Coronary artery (tissue), 2 donors: ENCODE measurements at regions not wholly inside any gene's neighbourhood (a gene's known extent, or its start where the extent isn't known, plus 50 kb on each side); places are given as distances from the start of the nearest gene placed in this dataset.
A peak's percentile ranks its signal among the peaks of the same experiment; 100 is the strongest.

Source experiments
- DNase-seq: peaks from one replicate; pipeline ENCODE4 v3.0.0-alpha.2; 2017; ENCODE audit warnings: low spot score
- H3K27ac ChIP-seq, 2 donors: fragments of 200-600 bp; sonication (generic); one replicate each; pipeline ENCODE4 v1.5.1; 2016 to 2019
- H3K4me3 ChIP-seq: fragments of 200-600 bp; sonication (generic); 2 replicates; pipeline ENCODE4 v1.5.1; 2016; ENCODE audit warnings: mild to moderate bottlenecking, moderate library complexity
- TF ChIP-seq, protein P1 (sequence below): fragments of 200-600 bp; sonication (generic); IDR thresholded peaks from one replicate; pipeline ENCODE4 v1.5.1; 2019; ENCODE audit warnings: antibody characterized with exemption

DNA sequence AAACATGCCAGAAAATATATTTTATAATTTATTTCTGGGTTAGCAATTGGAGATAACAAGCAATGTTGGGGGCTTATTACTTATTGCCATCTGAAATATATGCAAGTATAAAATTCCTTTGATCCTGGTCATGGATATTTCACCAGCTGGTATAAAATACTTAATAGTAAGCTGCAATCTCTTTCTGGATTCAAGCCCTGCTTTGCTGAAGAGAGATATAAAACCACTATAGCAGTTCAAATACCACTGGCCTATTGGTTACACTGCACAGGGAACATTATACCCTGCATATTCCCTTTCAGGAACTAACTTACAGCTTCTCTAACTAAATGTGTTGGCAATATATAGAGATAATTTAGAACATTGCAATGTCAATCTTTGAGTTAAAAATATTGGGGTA, 546.2 kb upstream of the ATP2B1 start:
- TF ChIP-seq, protein P1, sequence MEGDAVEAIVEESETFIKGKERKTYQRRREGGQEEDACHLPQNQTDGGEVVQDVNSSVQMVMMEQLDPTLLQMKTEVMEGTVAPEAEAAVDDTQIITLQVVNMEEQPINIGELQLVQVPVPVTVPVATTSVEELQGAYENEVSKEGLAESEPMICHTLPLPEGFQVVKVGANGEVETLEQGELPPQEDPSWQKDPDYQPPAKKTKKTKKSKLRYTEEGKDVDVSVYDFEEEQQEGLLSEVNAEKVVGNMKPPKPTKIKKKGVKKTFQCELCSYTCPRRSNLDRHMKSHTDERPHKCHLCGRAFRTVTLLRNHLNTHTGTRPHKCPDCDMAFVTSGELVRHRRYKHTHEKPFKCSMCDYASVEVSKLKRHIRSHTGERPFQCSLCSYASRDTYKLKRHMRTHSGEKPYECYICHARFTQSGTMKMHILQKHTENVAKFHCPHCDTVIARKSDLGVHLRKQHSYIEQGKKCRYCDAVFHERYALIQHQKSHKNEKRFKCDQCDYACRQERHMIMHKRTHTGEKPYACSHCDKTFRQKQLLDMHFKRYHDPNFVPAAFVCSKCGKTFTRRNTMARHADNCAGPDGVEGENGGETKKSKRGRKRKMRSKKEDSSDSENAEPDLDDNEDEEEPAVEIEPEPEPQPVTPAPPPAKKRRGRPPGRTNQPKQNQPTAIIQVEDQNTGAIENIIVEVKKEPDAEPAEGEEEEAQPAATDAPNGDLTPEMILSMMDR = no peak
- Histone ChIP-seq H3K27ac (no peak overlapping the region), H3K4me3 (no peak overlapping the region)
- DNase-seq = no peak

DNA sequence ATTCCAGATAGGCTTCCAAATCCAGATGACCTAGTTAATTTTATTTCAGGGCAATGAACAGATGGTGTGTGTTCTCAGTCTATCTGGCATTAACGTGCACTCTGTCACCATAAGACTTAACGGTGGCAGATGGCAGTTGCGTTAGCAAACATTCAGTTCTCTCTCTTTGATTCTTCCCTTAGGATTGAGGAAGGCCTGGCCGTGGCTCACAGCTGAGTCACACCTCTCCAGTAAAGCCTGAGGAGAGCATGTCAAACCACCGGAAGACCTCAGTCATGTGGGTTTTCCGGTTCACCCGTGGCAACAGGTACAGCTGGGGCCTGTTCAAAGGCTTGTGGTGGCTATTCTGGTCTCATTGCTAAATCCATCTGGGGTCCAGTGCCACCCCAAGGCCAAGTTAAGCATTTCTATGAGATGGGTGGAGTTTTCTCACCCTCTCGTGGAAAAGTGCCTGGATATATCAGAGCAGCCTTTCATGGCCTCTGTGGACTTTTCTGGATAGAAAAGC, 545.1 kb upstream of the ATP2B1 start:
- H3K4me3 ChIP-seq = no peak overlapping the region
- H3K27ac ChIP-seq = peak overlapping the region in 1 of 2 donors; percentile 20
- TF ChIP-seq, protein P1 = no peak
- DNase-seq = peak; percentile 83

DNA sequence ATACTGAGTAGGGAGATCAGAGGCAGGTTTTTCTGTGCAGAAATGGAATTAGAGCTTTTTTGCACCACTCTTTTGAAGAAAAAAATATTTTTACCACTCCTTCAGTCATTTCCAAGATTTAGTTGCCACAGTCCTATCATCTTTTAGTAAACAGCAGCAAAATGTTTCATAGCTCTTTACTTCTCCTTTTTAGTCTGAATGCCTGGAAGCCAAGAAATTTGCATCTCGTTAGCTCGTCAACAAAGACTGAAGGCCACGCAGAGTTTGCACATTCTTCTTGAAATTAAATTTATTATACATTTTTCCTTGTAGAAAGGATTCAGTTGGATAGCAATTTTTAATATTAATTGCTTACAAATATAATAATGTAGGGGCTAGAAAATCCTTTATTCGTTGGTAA, 544.5 kb upstream of the ATP2B1 start:
- no peak overlapping the region for H3K4me3 ChIP-seq
- TF ChIP-seq, protein P1 = no peak
- no peak for DNase-seq
- H3K27ac ChIP-seq = no peak overlapping the region

DNA sequence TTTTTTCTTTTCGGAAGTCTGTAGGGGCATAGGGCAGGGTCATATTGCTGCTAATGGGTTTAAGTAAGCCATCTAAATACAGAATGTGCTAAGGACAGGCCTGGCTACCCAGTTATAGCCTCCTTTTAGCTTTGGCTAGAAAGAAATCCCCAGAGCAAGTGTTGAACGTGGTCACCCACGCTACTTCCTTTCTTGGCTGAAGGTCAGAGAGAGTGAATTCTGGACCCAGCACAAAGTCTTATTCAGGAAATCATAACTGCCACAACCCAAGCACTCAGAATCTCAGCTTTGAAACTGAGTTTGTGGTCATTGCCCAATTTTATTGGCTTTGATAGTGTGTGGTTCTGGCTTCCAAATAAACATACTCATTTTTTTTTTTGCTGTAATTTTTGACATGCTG, 542.1 kb upstream of the ATP2B1 start:
- H3K27ac ChIP-seq = no peak overlapping the region

DNA sequence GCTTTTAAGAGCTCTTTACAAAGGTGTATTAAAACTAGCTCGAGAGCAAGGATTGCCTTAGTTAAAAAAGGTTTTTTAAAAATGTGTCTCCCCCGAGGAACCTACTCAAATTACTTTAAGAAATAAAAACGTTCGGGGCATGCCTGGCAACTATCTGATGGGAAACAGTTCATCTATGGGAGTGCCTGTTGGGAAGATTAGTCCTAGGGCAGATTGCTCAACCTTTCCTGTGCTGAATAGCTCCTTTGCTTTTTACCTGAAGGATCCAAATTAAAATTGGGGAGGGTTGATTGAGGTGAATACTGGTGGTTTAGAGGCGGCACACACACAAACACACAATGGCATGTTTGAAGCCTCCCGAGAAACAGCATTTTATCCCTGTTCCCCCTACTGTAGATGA, 541.4 kb upstream of the ATP2B1 start:
- DNase-seq = no peak
- Histone ChIP-seq H3K4me3 (no peak overlapping the region), H3K27ac (no peak overlapping the region)
- TF ChIP-seq, protein P1 = no peak

More for the DNA sequence above, 542.1 kb upstream of the ATP2B1 start:
- no peak for DNase-seq
- TF ChIP-seq, protein P1 = no peak
- H3K4me3 ChIP-seq = no peak overlapping the region

DNA sequence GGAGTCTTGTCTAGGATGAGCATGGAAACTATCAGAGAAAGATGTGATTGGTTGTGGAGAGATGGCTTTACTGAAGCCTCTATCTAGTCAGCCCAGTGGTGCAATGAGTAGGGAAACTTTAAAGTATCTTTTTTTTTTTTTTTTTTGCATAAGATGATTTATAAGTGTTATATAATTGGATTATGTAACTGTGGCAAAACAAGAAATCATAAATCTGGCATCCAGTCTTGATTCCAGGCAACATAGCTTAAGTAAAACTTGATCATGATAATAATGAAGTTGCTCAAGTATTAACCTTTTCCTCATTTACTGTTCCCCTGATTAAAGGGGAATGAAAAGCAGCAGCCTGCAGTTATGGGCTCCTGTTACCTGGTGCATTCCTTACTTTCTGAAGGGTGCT, 538.0 kb upstream of the ATP2B1 start:
- DNase-seq = no peak
- TF ChIP-seq, protein P1 = no peak
- no peak overlapping the region for H3K4me3 ChIP-seq
- H3K27ac ChIP-seq = no peak overlapping the region

DNA sequence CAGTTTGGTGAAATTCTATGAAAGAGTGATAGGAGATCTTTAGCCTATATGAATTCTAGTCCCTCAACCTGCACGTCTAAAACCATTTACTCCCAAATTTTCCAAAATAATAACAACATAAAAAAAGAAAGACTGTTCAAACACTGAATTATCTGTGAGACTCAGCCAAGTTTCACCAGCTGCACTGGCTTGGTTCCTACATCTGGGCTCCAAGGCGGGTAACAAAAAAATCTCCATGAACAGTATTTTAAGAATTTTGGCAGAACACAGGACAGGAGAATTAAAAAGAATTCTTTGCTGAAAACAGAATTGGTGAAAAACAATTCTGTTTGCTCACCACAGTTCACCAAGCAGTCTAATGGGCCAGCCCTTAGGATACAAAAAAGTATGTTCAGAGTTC, 536.8 kb upstream of the ATP2B1 start:
- TF ChIP-seq, protein P1 = no peak
- no peak overlapping the region for H3K27ac ChIP-seq
- no peak for DNase-seq
- H3K4me3 ChIP-seq = no peak overlapping the region
